Hypothalamus (tissue), 51 donors: ENCODE measurements at regions not wholly inside any gene's neighbourhood (a gene's known extent, or its start where the extent isn't known, plus 50 kb on each side); places are given as distances from the start of the nearest gene placed in this dataset.
"Not testable (repeated sequence)": the region's sequence is repeated elsewhere in the genome, so short reads cannot be mapped to it uniquely, and the experiment has no call there.

Source experiments
- DNase-seq, 51 donors: peaks; one replicate each; lab custom pipeline; 2025; lab: John Stamatoyannopoulos, UW

DNA sequence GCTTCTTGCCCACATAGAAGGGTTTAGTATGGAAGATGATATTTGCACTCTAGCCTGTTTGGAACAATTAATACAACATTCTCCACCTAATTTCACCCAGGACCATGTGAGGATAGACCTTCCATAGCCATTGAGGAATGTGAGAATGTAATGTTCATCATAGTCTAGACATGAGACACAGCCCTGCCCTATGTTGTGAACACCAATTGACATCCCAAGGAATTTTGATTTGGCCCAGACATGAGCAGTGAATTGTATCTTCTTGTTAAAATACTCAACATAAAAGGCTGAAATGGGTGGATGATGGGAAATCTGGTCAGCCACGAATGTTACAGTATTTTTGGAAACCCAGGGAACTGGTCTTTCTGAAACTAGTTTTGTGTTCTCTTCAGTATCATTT lies 892.3 kb upstream of the CHORDC1 start:
- DNase-seq: no peak

DNA sequence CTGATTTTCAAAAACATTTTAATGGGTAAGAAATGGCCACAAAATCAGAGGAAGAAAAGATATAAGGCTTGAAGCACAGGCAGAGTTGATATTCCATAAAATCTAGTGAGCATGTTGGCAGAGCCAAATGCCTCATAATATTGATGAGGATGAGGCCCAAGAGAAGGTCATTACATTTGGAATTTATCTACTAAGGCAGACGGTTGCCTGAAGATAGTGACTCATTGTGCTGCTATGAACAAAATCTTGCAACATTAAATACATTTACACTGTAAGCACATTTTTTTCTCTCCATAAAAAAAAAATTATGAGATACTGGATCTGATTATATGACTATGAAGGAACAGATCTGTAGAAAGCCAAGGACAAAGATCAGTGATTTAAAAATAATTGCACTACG lies 881.4 kb upstream of the CHORDC1 start:
- no peak for DNase-seq

DNA sequence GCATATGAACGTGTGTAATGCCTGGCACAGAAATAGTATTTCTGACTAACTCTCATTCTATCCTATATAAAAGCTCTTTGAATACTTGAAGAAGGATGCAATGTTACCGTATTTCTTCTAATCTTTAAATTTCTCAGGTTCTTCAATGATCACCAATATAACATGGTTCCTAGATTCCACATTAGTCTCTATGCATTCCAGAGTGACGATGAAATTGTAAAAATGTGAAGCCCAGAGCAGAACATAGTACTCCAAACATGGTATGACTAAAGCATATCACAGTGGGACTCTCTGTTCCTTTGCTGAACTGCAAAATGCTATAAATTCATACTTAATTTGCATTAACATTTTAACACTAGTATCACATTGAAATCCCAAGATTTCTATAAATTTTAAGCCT lies 877.6 kb upstream of the CHORDC1 start:
- DNase-seq: no peak

DNA sequence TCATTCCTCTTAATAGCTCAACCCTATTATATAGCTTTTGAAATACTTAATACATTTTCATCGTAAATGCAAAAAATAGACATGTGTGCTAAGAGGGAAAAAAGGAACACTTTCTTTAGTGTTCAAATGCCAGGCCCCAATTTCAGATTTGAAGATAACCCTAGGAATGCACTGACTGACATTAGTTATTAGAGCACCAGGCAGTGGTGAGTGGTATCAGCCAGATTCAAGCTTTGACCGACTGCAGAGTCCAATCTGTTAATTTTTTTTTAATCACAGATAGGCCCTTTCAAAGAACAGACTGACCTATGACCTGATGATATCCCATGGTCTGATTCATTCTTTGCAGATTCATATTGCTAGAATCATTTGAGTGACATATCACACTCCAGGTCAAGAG lies 874.2 kb upstream of the CHORDC1 start:
- DNase-seq: no peak

DNA sequence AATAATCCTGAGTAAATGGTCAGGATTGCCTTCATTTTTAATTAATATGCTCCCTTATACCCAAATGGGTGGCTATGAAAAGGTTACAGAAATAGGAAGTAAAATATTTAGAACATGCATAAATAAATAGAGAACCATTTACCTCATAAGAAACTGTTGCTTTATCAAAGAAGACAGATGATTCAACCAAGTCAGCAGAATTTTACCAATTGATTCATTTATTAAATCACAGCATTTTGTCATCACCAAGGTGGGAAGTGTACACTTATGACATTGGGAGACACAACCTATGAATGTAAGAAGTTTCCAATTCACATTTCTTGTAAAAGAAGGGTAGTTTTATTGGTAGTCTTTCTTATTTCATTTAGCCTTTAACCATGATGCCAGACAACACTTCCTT lies 870.3 kb upstream of the CHORDC1 start:
- no peak for DNase-seq

DNA sequence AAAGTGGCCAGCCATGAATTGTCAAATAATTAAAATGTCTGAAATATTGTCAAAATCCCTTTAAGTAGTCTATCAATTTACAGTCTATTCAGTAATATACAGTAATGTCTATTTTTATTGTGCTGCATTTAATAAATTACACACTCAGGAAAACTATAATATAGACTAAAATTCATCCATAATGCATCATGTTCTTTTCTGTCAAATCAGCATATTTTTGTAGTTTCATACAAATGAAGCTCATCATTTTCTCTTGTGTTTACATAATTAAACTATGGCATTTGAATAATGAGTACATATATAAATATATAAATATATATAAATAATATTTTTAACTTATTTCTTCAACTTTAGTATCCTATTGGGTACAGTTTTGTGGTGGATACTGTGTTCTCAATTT lies 868.7 kb upstream of the CHORDC1 start:
- no peak for DNase-seq

DNA sequence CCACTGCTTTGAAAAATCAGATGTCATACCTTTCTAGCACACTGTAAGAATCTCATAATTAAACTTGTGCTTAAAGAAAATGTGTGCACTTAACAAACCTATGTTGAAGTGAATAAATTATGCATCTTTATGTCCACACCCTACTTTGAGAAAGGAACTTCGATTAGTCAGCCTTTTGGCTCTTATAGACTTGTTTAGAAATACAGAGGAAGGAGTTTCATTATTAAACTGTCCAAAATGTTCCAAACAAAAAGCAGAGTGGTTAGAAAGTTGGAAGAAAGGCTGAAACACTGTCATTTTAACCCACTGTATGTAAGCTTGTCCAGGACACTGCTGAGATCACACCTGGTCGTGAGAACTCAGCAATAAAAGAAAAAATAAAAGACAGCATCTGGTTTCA lies 863.2 kb upstream of the CHORDC1 start:
- DNase-seq: no peak

DNA sequence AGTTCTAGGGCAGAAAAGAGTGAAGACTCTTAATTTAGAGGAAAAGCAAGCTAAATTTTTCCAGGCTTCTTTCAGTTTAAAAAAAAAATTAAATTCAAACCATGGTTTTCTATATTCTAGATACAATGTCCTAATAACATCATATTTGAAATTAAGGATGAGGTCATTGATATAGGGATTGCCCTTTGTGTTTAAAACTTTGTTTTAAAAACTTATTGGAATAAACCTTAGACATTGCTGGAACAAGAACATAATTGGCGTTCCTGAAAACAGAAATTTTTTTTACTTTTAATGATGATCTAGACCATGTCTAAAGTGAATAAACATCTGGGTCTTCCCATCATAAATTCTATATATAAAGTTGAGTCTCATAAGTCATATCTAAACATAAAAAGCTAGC lies 859.4 kb upstream of the CHORDC1 start:
- no peak for DNase-seq

DNA sequence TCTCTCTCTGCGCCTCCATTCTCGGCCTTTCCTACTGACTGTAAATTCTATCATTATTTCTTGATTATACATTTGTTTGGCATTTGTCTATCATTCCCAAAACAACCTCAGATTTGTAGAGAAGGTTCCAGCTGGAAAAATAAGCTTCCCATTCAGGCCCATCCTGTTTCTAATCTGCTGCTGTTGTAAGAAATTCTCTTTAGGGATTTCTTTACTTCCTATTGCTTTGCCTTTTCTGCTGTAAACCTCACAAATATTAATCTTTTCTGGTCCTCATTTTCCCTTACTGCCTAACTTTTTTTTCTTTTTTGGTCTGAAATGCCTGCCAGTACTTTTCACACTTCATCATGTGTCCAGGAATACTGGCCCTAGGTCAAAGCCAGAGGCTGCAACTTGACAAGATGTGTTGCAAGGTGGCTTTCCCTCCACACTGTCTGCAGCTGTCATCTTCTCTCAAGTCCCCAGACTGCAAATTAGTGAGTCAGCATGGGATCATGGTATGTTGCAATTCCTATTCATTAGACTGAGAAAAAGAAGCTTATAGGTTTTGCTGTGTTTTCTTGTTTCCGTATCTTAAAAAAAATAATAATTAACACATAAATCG lies 858.7 kb upstream of the CHORDC1 start:
- DNase-seq: no peak

DNA sequence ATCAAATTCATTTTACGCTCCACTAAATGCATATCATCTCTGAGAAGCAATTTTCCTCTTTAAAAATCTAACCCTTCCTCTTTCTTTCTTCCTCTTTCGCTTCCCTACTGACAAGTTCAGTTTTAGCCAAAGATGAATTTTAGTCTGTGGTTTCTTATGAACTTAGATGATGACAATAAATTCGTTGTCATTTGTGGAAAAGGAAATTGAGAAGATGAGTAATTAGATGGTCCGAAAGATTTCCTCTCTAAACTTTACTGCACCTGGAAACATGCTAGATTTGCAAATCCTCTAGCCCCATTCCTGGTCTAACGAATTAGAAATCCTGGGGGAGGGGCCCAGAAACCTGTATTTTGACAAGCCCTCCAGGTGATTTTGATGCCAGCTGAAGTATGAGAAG lies 855.4 kb upstream of the CHORDC1 start:
- no peak for DNase-seq

DNA sequence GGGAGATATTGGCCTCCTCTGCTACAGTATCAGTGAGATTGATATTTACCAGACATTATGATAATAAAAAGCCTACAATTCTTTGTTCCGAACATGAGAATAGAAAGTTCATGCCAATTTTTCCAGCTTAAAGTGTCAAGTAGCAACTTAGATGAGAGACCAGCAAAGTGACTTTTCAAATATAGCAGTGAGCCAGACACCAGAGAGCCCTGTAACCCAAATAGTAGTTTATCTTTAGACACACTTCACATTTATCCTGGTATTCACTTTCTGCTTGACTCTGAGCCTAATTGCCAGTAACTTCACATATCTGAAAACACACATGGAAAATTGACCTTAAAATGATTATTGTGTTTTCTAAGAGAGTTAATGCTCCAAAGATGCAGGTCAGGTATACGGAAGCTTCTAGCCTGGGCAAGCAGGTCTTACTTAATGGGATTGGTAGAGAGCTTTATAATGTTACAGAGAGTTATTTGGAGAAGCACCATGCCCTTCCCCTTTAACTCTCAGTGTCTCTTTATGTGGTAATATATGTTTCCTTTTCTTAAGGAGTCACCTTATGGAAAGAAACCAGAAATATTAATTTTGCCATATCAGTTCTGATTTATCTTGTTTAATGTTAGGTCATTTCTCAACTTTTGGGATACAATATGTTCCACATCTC lies 852.3 kb upstream of the CHORDC1 start:
- no peak for DNase-seq

DNA sequence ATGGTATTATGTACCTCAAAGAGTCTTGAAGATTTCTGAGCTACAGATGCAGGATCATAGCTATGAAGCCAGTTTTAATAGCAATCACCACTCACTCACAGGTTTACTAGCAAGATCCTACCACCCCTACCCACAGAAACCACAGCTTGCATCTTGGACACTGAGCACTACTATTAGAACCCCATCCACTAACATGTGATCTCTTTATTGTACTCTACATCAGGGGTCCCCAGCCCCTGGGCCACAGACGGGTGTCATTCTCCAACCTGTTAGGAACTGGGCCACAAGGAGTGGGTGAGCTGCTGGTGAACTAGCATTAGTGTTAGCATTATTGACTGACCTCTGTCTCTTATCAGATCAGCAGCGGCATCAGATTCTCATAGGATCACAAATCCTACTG lies 844.8 kb upstream of the CHORDC1 start:
- DNase-seq: no peak

DNA sequence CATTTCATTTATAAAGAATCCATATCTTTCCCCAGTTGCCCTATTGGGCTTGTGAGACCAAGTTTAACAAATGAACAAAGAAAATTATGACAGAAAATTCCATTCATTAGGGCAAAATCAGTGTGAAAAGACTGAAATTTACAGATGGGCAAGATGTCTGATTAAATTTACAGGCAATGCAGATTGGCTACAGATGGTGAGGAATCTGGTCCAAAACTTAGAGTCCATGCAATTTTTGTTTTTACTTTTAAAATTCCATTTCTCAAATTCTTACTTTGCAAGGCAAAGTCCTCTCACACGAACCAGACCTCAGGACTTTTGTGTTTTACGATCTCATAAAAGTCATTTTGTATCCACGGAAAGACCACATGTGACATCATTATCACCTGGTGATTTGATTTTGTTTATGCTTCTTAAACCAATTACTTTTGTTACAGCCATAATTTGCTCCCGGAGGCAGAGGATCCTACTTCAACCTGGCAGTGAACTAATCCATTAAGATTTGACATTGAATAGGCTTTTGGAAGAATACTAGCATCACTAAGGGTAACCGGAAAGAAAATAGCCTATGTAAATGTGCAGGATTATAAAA lies 843.7 kb upstream of the CHORDC1 start:
- DNase-seq: no peak

DNA sequence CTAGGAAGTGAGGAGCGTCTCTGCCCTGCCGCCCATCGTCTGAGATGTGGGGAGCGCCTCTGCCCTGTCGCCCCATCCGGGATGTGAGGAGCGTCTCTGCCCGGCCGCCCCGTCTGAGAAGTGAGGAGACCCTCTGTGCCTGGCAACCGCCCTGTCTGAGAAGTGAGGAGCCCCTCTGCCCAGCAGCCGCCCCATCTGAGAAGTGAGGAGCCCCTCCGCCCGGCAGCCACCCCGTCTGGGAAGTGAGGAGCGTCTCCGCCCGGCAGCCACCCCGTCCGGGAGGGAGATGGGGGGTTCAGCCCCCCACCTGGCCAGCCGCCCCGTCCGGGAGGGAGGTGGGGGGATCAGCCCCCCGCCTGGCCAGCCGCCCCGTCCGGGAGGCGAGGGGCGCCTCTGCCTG lies 840.5 kb upstream of the CHORDC1 start:
- not testable (repeated sequence) for DNase-seq

DNA sequence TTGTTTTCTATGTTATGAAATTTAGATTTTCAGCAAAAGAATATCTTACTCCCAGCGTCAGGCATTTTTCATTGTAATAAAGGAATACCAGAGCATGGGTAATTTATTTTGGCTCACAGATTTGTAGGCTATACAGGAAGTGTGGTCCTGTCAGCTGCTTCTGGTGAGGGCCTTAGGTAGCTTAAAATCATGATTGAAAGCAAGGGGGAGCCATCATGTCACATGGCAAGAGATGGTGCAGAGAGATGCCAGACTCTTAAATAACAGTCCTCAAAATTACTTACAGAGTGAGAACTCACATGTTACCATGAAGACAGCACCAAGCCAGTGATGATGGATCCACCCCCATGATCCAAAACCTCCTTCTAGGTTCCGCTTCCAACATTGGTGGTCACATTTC lies 825.0 kb upstream of the CHORDC1 start:
- no peak for DNase-seq

DNA sequence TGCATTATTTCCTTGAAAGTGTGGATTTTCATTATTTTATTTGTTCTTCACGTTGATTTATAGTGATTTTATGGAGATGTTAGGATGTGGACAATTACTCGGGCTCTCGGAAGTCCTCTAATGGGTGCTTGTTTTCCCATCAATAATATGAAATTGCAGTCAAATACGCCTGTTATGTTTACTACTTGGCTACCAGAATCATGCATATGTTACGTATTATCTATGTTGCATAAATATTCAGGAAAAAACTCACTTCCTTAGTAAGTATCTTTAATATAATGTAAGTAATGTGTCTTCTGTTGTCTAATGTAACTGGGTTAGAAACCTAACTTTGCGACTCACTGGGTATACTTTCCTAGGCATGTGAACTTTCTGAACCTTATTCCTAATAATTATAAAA lies 823.4 kb upstream of the CHORDC1 start:
- no peak for DNase-seq

DNA sequence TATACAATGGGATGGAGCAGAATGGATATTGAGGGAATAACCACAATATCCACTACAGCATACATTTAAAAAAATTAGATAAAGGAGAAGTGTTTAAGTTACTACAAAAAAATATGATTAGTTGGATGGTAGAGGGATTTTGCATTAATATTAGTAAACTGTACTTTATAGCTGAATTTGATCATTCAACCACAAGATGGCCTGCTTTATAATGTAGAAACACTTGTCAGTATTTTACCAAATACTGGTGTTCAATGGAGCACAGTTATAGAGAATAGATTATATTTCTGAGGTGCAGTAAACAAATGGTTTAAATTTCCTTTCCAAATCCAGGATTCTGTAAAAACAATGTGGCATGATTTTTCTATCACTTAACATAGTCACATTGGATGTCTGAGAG lies 818.8 kb upstream of the CHORDC1 start:
- no peak for DNase-seq

DNA sequence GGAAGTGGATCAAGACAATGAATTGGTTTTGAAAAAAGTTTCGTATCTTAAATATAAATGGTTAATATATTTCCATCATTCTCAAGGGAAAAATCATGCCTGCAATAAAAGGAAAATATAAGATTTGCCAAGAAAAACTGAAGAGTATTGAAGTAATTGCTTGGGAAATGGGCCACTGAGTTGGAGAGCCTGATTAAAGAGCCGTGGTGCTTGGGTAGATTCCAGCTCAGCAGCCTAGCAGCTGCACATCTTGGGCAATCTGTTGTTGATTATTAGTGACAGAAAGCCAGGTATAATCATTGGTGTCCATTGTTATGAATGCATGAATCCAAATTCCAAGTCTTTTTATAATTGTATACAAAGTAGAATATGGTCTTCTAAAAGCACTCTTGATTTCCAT lies 800.9 kb upstream of the CHORDC1 start:
- no peak for DNase-seq

DNA sequence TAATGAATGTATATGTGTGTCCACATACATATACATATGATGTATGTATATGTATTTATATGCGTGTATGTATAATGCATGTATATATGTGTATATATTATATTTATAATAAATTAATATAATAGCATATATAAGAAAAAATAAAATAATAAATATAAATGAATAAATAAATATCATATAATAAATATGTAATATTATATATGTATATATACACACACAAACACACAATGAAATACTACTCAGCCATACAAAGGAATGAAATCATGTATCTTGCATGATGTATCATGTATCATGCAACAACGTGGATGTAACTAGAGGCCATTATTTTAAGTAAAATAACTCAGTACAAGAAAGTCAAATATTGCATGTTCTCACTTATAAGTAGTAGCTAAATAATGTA lies 788.7 kb upstream of the CHORDC1 start:
- DNase-seq: no peak

DNA sequence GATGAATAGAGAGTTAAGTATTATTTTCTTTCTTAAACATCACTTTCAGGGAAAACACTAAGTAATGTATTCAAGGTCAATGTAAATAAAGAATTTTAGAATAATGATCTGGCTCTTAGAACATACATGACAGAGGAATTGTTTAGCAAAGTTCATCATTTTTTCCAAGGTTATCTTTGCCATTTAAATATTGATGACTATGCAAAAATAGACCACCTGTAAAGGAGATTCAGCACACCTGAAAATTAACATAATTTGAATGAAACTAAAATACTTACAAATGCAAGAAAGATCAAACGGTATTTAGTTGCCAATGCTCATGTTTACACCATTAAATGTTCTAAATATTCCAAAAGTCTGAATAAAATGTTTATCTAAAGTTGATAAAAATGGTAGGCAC lies 782.6 kb upstream of the CHORDC1 start:
- no peak for DNase-seq

DNA sequence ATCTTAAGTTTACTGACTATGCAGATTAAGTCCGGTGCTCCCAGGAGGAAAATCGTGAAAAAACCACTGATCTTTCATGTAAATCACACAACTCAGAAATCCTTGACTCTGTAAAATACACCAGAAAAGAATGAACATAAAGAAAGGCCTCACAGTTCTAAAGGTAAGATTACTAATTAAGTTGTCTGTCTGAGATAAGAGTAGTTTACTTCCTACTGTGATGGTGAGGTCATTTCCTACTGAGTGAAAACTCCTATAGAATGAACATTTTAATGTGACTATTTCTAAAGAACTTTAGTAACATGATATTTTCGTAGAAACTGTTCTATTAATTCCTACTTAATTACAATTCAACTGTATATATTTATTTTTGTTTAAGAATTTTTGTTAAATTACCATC lies 774.4 kb upstream of the CHORDC1 start:
- no peak for DNase-seq

DNA sequence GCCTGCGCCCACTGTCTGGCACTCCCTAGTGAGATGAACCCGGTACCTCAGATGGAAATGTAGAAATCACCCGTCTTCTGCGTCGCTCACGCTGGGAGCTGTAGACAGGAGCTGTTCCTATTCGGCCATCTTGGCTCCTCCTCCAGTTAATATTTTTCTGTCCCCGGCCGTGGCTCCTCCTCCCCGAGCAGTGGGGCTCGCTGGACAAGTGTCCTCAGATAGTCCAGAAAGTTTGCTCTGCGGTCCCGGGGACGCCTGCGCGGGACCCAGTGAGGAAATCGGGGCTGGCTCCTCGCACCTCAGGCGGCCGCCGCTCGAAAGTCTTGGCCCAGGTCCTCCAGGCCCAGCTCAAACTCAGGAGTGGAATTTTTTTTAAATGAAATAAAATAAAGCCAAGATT lies 749.3 kb upstream of the CHORDC1 start:
- not testable (repeated sequence) for DNase-seq

DNA sequence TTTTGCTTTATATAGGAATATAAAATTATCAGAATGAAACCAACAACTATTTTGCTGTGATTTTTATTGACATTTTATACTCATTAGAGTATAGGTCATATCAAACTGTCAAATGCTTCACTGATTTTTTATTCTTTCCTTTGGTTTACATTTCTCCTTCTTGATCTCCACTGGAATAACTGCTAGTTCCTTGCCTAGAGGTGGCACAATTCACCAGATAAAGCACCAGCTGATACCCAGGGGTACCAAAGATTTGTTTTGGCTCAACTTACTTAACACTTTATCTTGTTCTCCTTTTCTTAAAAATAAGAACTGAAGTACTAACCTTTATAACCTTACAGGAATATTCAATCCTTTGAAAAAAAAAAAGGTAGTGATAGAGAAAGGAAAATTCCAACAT lies 725.1 kb upstream of the CHORDC1 start:
- no peak for DNase-seq
